ENCODE measurements at regions not wholly inside any gene's neighbourhood (a gene's known extent, or its start where the extent isn't known, plus 50 kb on each side); places are given as distances from the start of the nearest gene placed in this dataset.
"Not testable (repeated sequence)": the region's sequence is repeated elsewhere in the genome, so short reads cannot be mapped to it uniquely, and the experiment has no call there.

DNA sequence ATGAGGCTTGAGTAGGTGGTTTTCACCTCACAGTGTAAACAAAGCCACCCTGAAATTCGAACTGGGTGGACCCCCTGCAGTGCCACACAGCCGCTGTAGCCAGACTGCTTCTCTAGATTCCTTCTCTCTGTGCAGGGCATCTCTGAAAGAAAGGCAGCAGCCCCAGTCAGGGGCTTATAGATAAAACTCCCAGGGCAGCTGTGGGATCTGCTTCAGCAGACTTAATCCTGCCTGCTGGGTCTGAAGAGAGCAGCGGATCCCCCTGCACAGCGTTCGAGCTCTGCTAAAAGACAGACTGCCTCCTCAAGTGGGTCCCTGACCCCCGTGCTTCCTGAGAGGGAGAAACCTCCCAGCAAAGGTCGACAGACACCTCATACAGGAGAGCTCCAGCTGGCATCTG lies 71.4 kb downstream of the CARTPT start:
- no peak for DNase-seq
- no peak overlapping the region for H3K4me3 ChIP-seq
- H3K27me3 ChIP-seq = no peaks in the 10 kb centered on the region
- 62 to 66% methylated on average over 4 to 7 of the region's 7 CpGs for WGBS, 2 donors
- no peak for TF ChIP-seq POLR2A (IDR thresholded peaks at IDR 0.05)
- TF ChIP-seq, protein P1, sequence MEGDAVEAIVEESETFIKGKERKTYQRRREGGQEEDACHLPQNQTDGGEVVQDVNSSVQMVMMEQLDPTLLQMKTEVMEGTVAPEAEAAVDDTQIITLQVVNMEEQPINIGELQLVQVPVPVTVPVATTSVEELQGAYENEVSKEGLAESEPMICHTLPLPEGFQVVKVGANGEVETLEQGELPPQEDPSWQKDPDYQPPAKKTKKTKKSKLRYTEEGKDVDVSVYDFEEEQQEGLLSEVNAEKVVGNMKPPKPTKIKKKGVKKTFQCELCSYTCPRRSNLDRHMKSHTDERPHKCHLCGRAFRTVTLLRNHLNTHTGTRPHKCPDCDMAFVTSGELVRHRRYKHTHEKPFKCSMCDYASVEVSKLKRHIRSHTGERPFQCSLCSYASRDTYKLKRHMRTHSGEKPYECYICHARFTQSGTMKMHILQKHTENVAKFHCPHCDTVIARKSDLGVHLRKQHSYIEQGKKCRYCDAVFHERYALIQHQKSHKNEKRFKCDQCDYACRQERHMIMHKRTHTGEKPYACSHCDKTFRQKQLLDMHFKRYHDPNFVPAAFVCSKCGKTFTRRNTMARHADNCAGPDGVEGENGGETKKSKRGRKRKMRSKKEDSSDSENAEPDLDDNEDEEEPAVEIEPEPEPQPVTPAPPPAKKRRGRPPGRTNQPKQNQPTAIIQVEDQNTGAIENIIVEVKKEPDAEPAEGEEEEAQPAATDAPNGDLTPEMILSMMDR (IDR thresholded peaks at IDR 0.05) = no peak
- no peaks in the 10 kb centered on the region for H3K4me1 ChIP-seq
- intact Hi-C loops (cut with DNase I; ENCODE audit: low total_unique reads) = no loop called here
- H3K36me3 ChIP-seq (ENCODE audit: low read depth, missing control alignments) = no peaks in the 10 kb centered on the region
- H3K27ac ChIP-seq = no peak overlapping the region
- no peaks in the 10 kb centered on the region for H3K9me3 ChIP-seq

DNA sequence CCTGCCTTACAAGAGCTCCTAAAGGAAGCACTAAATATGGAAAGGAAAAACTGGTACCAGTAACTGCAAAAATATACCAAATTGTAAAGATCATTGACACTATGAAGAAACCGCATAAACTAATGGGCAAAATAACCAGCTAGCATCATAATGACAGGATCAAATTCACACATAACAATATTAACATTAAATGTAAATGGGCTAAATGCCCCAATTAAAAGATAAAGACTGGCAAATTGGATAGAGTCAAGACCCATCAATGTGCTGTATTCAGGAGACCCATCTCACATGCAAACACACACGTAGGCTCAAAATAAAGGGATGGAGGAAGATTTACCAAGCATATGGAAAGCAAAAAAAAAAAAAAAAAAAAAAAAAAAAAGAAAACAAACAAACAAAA lies 73.0 kb downstream of the CARTPT start:
- H3K4me1 ChIP-seq; H3K27me3 ChIP-seq; H3K36me3 ChIP-seq (ENCODE audit: low read depth, missing control alignments); H3K4me3 ChIP-seq; DNase-seq; intact Hi-C loops (cut with DNase I; ENCODE audit: low total_unique reads); H3K9me3 ChIP-seq; H3K27ac ChIP-seq: not testable (repeated sequence)
- 94% methylated on average over 2 of the region's 2 CpGs for WGBS, 2 donors

- H3K4me1 ChIP-seq = no peaks in the 10 kb centered on the region
- no peak overlapping the region for H3K4me3 ChIP-seq
- H3K36me3 ChIP-seq (ENCODE audit: low read depth, missing control alignments) = no peaks in the 10 kb centered on the region
- H3K27ac ChIP-seq = no peak overlapping the region
- DNase-seq = no peak
- H3K9me3 ChIP-seq = no peaks in the 10 kb centered on the region
- TF ChIP-seq, protein P1 (IDR thresholded peaks at IDR 0.05) = no peak
- TF ChIP-seq POLR2A (IDR thresholded peaks at IDR 0.05) = no peak
- no peaks in the 10 kb centered on the region for H3K27me3 ChIP-seq
- intact Hi-C loops (cut with DNase I; ENCODE audit: low total_unique reads) = no loop called here
- WGBS, 2 donors = 89 to 90% methylated on average over 7 to 36 of the region's 37 CpGs
Measured at GRCh38 chr5:71794061-71794695, 75.1 kb downstream of the CARTPT start.

DNA sequence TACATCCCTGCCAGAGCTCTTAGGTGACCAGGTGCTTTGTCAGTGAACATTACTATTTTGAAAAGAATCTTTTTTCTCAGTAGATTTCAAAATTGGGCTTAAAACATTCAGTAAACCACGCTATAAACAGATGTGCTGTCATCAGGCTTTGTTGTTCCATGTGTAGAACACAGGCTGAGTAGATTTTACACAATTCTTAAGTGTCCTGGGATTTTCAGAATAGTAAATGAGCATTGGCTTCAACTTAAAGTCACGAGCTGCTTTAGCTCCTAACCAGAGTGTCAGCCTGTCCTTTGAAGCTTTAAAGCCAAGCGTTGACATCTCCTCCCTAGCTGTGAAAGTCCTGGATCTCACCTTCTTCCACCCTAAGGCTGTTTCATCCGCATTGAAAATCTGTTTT lies 83.6 kb downstream of the CARTPT start:
- intact Hi-C loops (cut with DNase I; ENCODE audit: low total_unique reads) = no loop called here
- WGBS, 2 donors = 79 to 83% methylated on average over 4 of the region's 4 CpGs
- Histone ChIP-seq H3K27me3 (no peaks in the 10 kb centered on the region), H3K27ac (no peak overlapping the region), H3K4me1 (no peaks in the 10 kb centered on the region), H3K4me3 (no peak overlapping the region), H3K36me3 (ENCODE audit: low read depth, missing control alignments) (no peaks in the 10 kb centered on the region), H3K9me3 (no peaks in the 10 kb centered on the region)
- no peak for TF ChIP-seq POLR2A (IDR thresholded peaks at IDR 0.05)
- TF ChIP-seq, protein P1 (IDR thresholded peaks at IDR 0.05) = no peak
- DNase-seq = no peak

DNA sequence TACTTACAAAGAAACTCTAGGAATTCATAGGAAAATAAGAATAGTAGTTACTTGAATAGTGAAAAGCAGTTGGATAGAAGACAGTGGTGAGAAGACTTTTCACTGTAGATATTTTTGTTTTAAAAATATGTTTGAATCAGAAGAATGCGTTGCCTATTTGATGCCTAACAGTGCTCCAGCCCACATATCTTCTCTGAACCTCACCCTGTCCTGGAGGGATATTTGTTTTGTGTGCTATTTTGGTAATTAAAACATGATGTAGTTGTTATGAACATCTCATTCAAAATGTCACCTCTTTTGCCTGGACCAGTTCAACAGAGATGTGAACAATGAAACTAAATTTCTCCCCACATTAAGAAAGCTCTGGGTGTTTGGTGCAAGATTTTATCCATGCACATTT lies 87.6 kb downstream of the CARTPT start:
- no peaks in the 10 kb centered on the region for H3K4me1 ChIP-seq
- no peaks in the 10 kb centered on the region for H3K36me3 ChIP-seq (ENCODE audit: low read depth, missing control alignments)
- no peak for DNase-seq
- H3K27ac ChIP-seq = no peak overlapping the region
- no peak overlapping the region for H3K4me3 ChIP-seq
- 82 to 91% methylated on average over 1 of the region's 1 CpG for WGBS, 2 donors
- TF ChIP-seq, protein P1 (IDR thresholded peaks at IDR 0.05) = no peak
- no peaks in the 10 kb centered on the region for H3K27me3 ChIP-seq
- H3K9me3 ChIP-seq = no peaks in the 10 kb centered on the region
- intact Hi-C loops (cut with DNase I; ENCODE audit: low total_unique reads) = no loop called here

Measured in testis (tissue), 2 donors.